Cardiac fibroblast (primary cell): ENCODE measurements at regions not wholly inside any gene's neighbourhood (a gene's known extent, or its start where the extent isn't known, plus 50 kb on each side); places are given as distances from the start of the nearest gene placed in this dataset.

ENCODE experiments used
- DNase-seq, 2 donors: peaks; one replicate each; pipeline versions ENCODE4 v3.0.0 to v3.0.0-alpha.2; 2010; ENCODE audit warnings: low read depth in 2 of 2
- H3K4me3 ChIP-seq, 2 donors: replicated peaks in 1 of 2; 1 replicate in 1 of 2; 2 replicates in 1 of 2; pipeline ENCODE4 v1.5.1; 2011; ENCODE audit warnings: low read depth in 2 of 2, low read length in 2 of 2, mild to moderate bottlenecking in 2 of 2, moderate library complexity in 1 of 2
- TF ChIP-seq, protein P1 (sequence below): IDR thresholded peaks from one replicate; pipeline ENCODE4 v1.5.1; 2011; ENCODE audit warnings: low read depth, mild to moderate bottlenecking, low read length, inconsistent platforms

DNA sequence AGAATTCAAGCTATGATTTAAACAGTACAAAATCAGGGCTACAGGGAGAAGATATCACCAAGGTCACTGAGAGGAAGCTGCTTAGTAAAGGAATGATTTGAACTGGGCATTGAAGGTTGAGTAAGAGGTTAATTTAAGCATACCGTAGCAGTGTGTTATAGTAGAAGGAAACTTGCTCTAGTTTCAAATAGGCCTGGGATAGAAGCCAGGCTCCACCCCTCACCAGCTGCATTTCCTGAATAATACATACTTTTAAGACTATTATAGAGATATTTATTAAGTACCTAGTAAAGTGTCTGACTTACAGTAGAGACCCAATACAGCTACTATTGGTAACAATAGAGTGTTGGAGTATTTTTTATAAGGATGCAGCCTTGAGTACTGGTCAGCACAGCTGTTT is 118.0 kb upstream of the GLRA2 start:
- H3K4me3 ChIP-seq = no peak overlapping the region
- peak in 1 of 2 donors; percentile 6 for DNase-seq
- TF ChIP-seq, protein P1, sequence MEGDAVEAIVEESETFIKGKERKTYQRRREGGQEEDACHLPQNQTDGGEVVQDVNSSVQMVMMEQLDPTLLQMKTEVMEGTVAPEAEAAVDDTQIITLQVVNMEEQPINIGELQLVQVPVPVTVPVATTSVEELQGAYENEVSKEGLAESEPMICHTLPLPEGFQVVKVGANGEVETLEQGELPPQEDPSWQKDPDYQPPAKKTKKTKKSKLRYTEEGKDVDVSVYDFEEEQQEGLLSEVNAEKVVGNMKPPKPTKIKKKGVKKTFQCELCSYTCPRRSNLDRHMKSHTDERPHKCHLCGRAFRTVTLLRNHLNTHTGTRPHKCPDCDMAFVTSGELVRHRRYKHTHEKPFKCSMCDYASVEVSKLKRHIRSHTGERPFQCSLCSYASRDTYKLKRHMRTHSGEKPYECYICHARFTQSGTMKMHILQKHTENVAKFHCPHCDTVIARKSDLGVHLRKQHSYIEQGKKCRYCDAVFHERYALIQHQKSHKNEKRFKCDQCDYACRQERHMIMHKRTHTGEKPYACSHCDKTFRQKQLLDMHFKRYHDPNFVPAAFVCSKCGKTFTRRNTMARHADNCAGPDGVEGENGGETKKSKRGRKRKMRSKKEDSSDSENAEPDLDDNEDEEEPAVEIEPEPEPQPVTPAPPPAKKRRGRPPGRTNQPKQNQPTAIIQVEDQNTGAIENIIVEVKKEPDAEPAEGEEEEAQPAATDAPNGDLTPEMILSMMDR = no peak

DNA sequence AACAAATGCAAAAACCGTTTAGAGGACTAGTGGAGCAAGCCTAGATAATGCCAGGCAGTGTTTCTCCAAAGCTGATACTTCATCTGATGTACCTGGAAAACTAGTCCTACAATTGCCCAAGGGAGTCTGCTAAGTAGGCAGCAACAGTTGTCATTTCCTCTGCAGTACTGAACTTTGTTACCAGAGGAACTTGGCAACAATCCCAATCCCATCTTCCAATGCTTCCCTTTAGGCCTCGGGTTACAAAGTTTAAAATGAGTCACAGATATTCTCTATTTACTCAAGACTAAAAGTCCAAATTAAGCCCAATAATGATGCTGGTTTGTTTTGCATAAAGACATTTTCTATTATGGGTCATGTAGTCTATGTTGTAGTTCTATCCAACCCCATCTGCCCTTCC is 120.0 kb upstream of the GLRA2 start:
- no peak overlapping the region for H3K4me3 ChIP-seq
- TF ChIP-seq, protein P1 = no peak
- peak in 1 of 2 donors; percentile 52 for DNase-seq

DNA sequence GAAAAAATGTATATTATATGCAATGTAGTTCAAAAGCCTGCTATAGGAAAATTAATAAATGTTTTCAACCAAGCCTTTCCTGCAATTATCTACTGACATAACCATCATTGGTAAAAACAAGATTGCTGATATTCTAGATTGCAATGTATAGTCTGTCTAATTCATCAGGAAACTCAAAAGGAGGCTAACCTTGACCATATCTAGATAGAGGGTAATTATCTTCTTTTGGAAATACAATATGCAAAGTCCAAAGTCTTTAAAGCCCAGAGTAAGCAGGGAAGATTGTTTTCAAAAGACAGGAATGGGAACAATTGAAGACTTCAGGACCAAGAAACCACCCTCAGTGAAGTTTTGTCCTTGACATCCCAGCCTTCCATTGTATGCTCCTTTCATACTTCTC is 123.1 kb upstream of the GLRA2 start:
- TF ChIP-seq, protein P1 = no peak
- no peak for DNase-seq
- H3K4me3 ChIP-seq = no peak overlapping the region

DNA sequence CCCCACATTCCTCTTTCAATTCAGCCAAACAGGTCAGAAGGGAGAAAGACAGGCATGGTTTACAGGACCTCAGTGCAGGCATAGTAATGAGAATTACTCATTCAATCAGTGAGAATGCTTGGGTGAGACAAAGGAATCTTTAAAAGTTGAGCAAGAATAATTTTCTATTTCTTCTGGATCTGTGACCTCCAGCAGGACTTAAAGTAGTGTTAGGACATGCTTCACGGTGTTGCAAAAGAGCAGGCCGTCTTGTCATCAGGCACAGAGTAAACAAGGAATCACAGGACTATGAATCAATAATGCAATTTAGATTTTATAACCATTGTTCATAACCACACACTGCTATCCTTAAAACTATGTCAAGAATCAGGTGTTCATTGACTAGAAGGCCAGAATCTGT is 130.6 kb upstream of the GLRA2 start:
- TF ChIP-seq, protein P1 = no peak
- DNase-seq = peak in 1 of 2 donors; percentile 74
- no peak overlapping the region for H3K4me3 ChIP-seq

DNA sequence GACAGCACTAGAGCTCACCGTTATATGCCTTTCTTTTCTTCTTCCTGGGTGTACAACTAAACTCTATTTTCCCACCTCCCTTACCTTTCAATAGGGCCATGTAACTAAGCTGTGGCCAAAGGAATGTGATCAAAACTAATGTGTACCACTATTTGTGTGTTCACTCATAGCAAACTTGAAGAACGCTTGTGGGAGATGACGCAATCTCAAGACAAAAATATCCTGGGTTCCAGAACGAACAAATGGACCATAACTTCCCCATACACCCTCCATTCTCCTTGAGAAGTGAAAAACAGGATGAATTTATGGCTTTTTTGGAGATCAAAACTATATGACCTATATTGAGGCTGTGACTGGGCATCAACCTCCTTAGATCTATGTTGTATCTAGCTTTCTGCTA is 139.7 kb upstream of the GLRA2 start:
- TF ChIP-seq, protein P1 = no peak
- H3K4me3 ChIP-seq = no peak overlapping the region
- no peak for DNase-seq

DNA sequence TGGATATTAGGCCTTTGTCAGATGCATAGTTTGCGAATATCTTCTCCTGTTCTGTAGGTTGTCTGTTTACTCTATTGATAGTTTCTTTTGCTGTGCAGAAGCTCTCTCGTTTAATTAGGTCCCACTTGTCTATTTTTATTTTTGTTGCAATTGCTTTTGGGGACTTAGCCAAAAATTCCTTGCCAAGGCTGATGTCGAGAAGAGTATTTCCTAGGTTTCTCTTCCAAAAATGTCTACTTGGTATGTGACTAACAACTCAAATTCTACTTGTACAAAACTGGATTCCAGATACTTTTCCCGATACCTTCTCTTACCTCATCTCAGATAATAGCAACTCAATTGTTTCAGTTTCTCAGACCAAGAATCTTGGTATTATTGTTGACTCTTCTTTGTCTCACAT is 142.4 kb upstream of the GLRA2 start:
- DNase-seq = no peak
- TF ChIP-seq, protein P1 = no peak
- no peak overlapping the region for H3K4me3 ChIP-seq

DNA sequence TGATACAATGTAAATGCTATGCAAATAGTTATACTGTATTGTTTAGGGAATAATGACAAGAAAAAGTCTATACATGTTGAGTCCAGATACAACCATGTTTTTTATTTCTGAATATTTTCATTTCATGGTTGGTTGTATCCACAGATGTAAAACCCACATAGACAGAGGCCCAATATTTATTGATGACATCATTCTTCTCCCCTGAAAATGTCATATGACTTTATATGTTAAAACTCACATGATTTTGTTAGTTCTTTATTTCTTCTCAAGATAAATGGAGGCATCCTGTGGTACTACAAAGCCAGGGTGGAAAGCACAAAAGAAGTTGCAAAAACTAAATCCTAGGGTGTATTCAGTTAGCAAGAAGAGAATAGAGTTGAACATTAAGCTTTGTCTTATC is 149.3 kb upstream of the GLRA2 start:
- TF ChIP-seq, protein P1 = no peak
- no peak for DNase-seq
- H3K4me3 ChIP-seq = no peak overlapping the region
